ENCODE measurements at regions not wholly inside any gene's neighbourhood (a gene's known extent, or its start where the extent isn't known, plus 50 kb on each side); places are given as distances from the start of the nearest gene placed in this dataset.

DNA sequence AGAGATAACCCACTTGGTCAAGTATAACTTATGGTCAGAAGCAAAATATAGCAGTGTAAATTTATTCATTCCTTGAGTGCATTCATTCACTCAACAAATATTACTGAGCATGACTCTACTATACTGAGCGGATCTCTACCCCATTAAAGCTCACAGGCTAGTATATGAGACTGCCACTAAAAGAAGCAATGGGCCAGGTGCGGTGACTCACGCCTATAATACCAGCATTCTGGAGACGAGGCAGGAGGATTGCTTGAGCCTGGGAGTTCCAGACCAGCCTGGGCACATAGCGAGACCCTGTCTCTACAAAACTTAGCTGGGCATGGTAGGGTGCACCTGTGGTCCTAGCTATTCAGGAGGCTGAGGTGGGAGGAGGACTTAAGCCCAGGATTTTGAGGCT, 197.6 kb upstream of the BLID start:
- H3K4me3 Mint-ChIP-seq = no peak overlapping the region
- no peak for DNase-seq
- no peaks in the 10 kb centered on the region for H3K27me3 Mint-ChIP-seq
- CTCF ChIA-PET = no interaction called here
- H3K4me1 Mint-ChIP-seq = no peaks in the 10 kb centered on the region
- ATAC-seq = no peak
- H3K9me3 Mint-ChIP-seq (ENCODE audit: low read depth) = no peaks in the 10 kb centered on the region
- no peak overlapping the region for H3K27ac Mint-ChIP-seq
- H3K36me3 Mint-ChIP-seq = no peaks in the 10 kb centered on the region

DNA sequence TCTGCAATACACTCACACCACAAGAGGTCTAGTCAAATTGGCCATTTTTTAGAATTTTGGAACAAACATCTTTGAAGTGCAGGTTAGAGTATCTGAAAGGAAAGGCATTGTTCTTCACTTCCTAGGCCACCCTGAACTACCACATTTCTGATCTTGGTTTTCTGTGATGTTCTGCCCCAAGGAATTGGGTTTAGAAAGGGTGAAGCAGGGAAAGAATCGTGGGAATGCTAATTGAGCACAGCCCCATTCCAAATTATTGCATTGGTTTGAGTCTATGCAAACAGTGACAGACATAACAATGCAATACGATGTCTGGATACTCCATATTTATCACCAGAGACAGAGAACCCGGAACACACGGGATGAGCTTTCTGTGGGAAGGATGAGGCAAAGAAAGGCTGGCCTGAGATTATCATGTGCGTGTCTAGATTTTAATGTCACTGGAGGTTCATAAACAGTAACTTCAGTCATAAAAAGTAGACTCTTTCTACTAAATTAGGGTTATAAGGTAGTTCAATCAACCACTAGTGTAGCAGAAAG, 195.3 kb upstream of the BLID start:
- H3K36me3 Mint-ChIP-seq = no peaks in the 10 kb centered on the region
- H3K27ac Mint-ChIP-seq = no peak overlapping the region
- H3K4me1 Mint-ChIP-seq = no peaks in the 10 kb centered on the region
- H3K27me3 Mint-ChIP-seq = no peaks in the 10 kb centered on the region
- ATAC-seq = no peak
- H3K9me3 Mint-ChIP-seq (ENCODE audit: low read depth) = no peaks in the 10 kb centered on the region
- H3K4me3 Mint-ChIP-seq = no peak overlapping the region
- CTCF ChIA-PET = no interaction called here
- no peak for DNase-seq

DNA sequence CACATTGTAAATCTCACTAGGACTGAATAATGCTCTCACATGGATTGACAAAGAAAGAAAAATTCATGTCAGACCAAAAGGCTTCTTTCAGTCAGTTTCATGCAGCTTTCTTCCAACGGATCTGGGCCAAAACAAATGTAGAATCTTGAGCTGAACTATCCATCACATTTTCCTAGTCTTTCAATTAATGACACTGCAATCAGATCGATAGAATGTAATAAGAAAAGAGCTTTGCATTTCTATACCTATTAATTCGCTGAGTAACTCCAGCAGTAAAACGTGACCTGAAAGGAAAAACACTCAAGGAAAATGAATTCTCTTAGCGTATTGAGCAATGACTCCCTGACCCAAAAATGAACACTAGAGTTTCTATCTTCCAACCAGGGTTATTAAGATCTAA, 194.8 kb upstream of the BLID start:
- Mint-ChIP-seq H3K9me3 (ENCODE audit: low read depth) (no peaks in the 10 kb centered on the region), H3K4me3 (no peak overlapping the region), H3K27ac (no peak overlapping the region), H3K4me1 (no peaks in the 10 kb centered on the region), H3K27me3 (no peaks in the 10 kb centered on the region), H3K36me3 (no peaks in the 10 kb centered on the region)
- CTCF ChIA-PET = no interaction called here
- ATAC-seq (no peak), DNase-seq (no peak)

DNA sequence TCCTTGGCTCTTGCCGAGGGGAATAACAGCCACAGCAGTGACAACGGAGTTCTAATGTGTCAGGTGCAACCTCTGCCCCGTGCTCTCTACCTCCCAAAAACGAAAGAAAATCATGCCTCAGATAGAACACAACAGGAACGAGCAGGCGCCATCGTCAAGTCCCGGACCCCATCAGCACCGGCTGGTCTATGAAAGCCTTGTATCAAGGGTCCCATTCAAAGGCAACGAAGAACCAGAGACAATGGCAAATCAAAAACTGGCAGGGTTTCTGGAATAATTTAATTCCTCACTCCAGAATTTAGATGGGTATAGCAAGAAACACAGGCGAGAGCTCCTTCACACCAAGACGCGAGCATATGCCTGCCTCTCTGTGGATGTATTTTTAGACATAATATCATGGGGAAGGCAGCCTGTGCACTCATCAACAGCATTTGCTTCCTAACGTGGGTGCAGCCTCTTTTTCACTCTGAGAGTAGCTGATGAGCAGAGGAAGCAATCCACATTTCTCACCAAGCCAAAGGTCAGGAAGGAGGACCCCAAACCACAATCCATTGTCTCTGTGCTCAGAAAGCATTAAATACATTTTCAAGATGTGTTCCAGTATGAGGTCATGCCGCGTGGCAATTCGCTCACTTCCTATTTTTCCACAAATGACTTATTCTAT, 193.4 kb upstream of the BLID start:
- Mint-ChIP-seq H3K4me3 (no peak overlapping the region), H3K4me1 (no peaks in the 10 kb centered on the region), H3K27me3 (no peaks in the 10 kb centered on the region), H3K27ac (no peak overlapping the region), H3K36me3 (no peaks in the 10 kb centered on the region), H3K9me3 (ENCODE audit: low read depth) (no peaks in the 10 kb centered on the region)
- no peak for DNase-seq
- CTCF ChIA-PET = no interaction called here
- ATAC-seq = no peak

DNA sequence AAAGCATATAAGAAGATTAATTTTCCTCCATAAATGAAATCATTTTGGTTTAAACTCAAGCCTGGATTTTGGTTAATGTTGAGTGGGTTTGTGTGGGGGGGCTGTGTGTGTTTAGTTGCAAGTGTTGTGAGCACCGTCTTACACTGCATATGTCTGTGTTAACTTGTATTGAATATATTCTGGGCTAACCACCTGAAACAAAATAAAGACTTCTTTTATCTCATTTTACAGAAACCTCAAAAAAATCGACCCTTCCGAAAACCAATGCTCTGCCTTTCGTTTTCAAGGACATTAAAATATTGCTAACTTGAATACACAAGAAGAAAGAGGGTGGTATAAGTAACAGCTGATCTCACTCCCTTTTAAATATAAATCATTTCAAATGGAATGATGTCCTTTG, 192.2 kb upstream of the BLID start:
- Mint-ChIP-seq H3K27me3 (no peaks in the 10 kb centered on the region), H3K36me3 (no peaks in the 10 kb centered on the region), H3K4me1 (no peaks in the 10 kb centered on the region), H3K27ac (no peak overlapping the region), H3K9me3 (ENCODE audit: low read depth) (no peaks in the 10 kb centered on the region), H3K4me3 (no peak overlapping the region)
- no peak for ATAC-seq
- DNase-seq = no peak
- CTCF ChIA-PET = no interaction called here

DNA sequence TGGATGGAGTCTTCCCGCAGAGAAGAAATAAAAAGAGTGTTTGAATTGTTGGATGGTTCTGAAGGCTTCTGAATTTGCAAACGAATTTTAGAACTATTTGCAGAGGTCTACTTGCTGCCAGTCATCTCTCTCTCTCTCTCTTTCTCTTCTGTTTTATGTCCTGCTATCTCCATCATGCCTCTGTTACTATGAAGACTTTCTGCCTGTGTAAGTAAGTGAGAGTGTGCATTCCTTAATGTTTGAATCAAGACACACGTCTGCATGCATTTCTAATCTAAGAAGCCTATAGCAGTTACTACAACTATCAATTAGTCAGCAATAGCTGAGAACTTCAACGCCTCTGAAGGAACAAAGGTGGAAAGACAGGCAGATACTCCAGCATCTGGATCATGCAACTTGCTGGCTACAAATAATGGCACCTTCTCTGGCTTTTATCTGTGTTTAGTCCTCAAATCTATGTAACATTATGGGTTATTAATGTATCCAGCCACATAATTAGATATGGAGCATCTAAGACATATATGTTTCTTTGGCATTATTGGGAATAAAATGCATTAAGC, 191.5 kb upstream of the BLID start:
- ATAC-seq = no peak
- Mint-ChIP-seq H3K36me3 (no peaks in the 10 kb centered on the region), H3K9me3 (ENCODE audit: low read depth) (no peaks in the 10 kb centered on the region), H3K4me1 (no peaks in the 10 kb centered on the region), H3K4me3 (no peak overlapping the region), H3K27me3 (no peaks in the 10 kb centered on the region), H3K27ac (no peak overlapping the region)
- DNase-seq = no peak
- CTCF ChIA-PET = no interaction called here

DNA sequence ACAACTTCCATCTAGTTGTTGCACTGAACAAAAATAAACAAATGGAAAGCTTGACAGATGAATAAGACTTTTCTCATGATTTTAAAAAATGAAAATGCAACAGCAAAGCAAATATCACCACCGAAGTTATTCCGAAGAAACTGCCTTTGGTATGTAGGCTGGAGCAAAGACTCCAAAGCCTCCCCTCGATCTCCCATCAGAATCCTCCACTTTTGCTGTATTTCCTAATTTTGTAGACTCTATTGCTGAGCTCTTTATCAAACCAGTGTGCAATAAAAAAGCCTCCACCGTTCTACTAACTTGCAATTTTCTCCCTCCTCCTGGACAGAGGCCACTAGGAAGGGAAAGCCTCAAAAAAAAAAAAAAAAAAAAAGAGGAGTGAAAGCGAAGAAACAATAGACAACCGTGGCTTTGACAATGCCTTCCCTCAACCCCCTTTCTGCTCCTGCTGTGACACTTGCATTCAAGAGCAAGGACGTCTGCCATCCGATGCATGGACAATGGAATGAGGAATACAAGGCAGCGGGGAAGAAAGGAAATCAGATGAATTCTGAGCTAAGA, 190.9 kb upstream of the BLID start:
- no peaks in the 10 kb centered on the region for H3K4me1 Mint-ChIP-seq
- no peaks in the 10 kb centered on the region for H3K27me3 Mint-ChIP-seq
- H3K36me3 Mint-ChIP-seq = no peaks in the 10 kb centered on the region
- ATAC-seq (no peak), DNase-seq (no peak)
- H3K4me3 Mint-ChIP-seq = no peak overlapping the region
- CTCF ChIA-PET = no interaction called here
- no peaks in the 10 kb centered on the region for H3K9me3 Mint-ChIP-seq (ENCODE audit: low read depth)
- no peak overlapping the region for H3K27ac Mint-ChIP-seq

DNA sequence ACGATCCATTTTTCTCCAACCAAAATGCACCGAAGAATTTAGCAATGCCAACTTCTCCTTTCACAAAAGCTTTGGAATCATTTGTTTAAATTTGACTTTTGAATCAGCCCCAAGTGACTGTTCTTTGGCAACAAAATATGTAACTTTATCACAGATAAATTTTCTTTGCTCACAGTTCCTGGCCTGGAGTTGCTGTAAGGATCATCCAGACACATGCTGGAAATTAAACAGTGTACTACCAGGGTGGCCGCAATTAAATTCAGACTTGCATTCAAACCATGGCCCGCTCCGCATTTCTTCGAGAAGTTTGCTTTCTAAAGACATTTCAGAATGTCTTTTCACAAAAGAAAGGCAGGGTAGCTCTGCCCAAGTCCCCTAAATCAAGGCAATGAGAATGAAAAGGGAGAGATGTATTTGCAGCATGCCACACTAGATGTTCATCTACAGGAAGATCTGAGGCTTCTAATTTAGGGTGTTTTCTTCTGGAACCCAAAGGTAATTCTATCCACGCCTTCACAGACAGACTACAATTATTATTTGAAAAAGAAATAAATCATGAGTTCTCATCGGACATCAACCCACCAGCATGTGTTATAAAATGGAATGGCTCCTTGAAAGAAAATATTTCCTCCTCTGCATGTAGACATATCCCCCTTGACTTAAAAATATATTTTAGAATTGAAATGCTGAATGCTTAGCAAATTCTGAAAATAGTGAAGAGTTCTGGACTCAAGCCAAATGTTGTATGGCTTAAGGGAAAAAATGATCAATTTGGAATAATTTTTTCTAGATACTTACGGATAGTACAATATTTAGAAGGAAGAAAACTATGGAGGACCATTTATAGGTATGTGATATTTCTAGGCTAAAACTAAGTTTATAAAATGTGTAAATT, 189.7 kb upstream of the BLID start:
- ATAC-seq = no peak

DNA sequence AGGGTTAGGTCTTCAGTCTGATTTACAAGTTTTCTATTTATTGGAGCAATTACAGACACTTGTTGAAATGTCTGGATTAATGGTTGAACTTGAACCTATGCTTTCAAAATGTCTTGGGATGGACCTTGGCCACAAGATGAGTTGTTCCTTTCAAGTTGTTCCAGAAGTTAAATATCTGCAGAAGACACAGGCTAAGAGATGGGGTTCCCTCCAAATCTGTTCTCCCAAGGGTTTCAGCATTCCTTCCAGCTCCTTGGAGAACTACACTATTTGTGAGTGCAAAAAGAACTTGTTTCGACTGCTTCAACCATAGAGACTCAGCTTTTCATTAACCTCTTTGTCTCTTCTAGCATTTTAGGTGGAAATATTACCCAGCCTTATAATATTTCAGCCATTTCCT, 189.0 kb upstream of the BLID start:
- H3K27me3 Mint-ChIP-seq = no peaks in the 10 kb centered on the region
- no peak overlapping the region for H3K4me3 Mint-ChIP-seq
- H3K9me3 Mint-ChIP-seq (ENCODE audit: low read depth) = peaks cover 2% of the 10 kb centered on the region
- ATAC-seq = no peak
- no peak overlapping the region for H3K27ac Mint-ChIP-seq
- H3K4me1 Mint-ChIP-seq = no peaks in the 10 kb centered on the region
- CTCF ChIA-PET = no interaction called here
- no peaks in the 10 kb centered on the region for H3K36me3 Mint-ChIP-seq
- DNase-seq = no peak

More for the DNA sequence above, 189.7 kb upstream of the BLID start:
- H3K36me3 Mint-ChIP-seq = no peaks in the 10 kb centered on the region
- CTCF ChIA-PET = no interaction called here
- H3K27ac Mint-ChIP-seq = no peak overlapping the region
- no peaks in the 10 kb centered on the region for H3K4me1 Mint-ChIP-seq
- H3K27me3 Mint-ChIP-seq = no peaks in the 10 kb centered on the region
- H3K9me3 Mint-ChIP-seq (ENCODE audit: low read depth) = no peaks in the 10 kb centered on the region
- no peak overlapping the region for H3K4me3 Mint-ChIP-seq
- DNase-seq = no peak

DNA sequence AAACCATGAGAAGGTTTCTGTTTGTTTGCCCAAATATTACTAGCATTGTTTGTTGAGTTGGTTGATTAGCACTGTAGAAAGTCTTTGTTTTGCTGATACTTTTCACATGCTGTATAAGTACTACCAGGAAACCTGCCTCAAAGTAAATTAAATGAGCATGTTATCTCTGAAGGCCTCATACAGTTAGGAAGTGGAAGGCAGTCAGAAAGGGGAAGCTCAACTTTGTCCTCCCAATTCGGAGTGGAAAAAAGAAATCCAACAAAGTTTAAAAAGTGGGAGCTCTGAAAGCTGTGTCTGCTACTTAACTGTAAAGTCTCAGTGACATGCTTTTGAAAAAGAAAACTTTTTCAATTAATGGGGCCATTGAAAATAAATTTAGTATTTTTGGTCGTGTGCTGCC, 188.3 kb upstream of the BLID start:
- H3K4me3 Mint-ChIP-seq = no peak overlapping the region
- no peaks in the 10 kb centered on the region for H3K4me1 Mint-ChIP-seq
- ATAC-seq (no peak), DNase-seq (no peak)
- no peaks in the 10 kb centered on the region for H3K27me3 Mint-ChIP-seq
- H3K9me3 Mint-ChIP-seq (ENCODE audit: low read depth) = peaks cover 4% of the 10 kb centered on the region
- H3K27ac Mint-ChIP-seq = no peak overlapping the region
- no peaks in the 10 kb centered on the region for H3K36me3 Mint-ChIP-seq
- CTCF ChIA-PET = no interaction called here

DNA sequence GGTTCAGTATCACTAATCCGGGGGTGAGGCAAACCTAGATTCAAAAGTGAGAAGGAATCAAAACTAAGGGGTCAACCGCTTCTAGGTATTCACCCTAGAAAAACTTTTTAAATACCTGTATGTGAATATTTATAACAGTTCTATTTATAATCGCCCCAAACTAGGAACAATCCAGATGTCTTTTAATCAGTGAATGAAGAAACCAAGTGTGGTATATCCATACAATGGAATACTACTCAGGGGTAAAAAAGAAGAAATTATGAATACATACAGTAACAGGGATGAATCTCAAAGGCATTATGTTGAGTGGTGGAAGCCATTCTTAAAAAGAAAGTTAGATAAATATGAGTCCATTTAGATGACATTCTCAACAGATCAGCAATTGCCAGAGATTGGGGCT, 178.0 kb upstream of the BLID start:
- no peak overlapping the region for H3K27ac Mint-ChIP-seq
- no peak overlapping the region for H3K4me3 Mint-ChIP-seq
- H3K9me3 Mint-ChIP-seq (ENCODE audit: low read depth) = peaks cover 10% of the 10 kb centered on the region
- no peaks in the 10 kb centered on the region for H3K36me3 Mint-ChIP-seq
- CTCF ChIA-PET = interaction anchor here (1.0 kb wide), 1 partner anchor 11 kb away, joined by 3 read pairs; no protein-coding TSS in a partner anchor
- H3K4me1 Mint-ChIP-seq = no peaks in the 10 kb centered on the region
- H3K27me3 Mint-ChIP-seq = no peaks in the 10 kb centered on the region
- ATAC-seq (no peak), DNase-seq (no peak)

DNA sequence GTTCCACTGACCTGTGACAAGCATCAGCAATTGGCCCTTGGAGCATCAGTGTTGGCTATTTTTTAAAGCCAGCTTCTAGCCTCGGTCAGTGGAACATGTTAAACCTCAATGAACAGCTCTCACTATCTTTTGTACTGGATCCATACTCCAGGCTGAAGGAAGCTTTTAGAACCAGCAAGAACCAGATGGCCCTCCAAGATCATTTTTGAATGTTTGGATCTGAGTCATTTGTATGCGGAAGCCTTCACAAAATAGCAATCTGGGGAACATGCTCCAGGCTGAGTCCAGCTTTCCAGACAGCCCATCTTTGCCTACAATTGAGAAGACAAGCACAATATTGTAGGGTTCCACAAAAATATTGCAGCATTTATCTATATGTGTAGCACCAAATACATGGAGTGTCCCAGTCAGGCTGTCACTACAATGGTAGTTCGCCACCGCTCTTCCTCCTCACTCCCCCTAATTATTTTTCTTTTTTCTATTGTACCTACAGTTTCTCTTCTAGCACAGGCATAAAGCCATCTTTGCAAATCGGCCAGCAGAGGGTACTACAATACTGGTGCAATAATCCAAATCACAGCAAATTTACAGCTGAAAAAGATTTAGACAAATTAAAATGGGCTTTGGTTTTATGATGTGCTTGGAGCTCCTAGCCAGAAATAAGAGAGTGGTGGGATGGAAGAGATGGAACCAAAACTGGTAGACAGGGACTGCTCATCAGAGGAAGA, 177.4 kb upstream of the BLID start:
- Mint-ChIP-seq H3K9me3 (ENCODE audit: low read depth) (peaks cover 8% of the 10 kb centered on the region), H3K27ac (no peak overlapping the region)

DNA sequence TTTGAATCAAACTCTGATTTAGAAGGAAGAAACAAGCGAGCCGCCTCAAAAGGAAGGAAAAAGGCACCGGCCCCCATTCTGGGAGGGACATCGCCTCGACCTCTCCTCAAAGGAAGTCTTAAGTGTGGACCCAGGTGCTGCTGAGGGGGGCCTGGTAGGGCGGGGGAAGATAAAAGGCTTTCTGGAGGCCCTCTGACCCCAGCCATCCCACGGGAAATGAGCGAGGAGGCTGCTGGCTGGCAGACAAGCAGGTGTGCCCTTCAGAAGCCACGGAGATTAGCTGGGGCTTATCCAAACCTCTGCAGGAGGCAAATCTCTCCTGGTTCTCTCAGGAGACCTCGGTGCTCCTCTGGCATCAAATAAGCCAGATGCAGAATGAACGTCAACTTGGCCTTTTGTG, 171.4 kb upstream of the BLID start:
- Mint-ChIP-seq H3K4me3 (no peak overlapping the region), H3K27me3 (no peaks in the 10 kb centered on the region), H3K36me3 (no peaks in the 10 kb centered on the region), H3K27ac (no peak overlapping the region), H3K9me3 (ENCODE audit: low read depth) (no peaks in the 10 kb centered on the region), H3K4me1 (no peaks in the 10 kb centered on the region)
- CTCF ChIA-PET = no interaction called here
- DNase-seq = no peak
- ATAC-seq = no peak

More for the DNA sequence above, 177.4 kb upstream of the BLID start:
- DNase-seq (no peak), ATAC-seq (no peak)
- Mint-ChIP-seq H3K27me3 (no peaks in the 10 kb centered on the region), H3K36me3 (no peaks in the 10 kb centered on the region), H3K4me1 (no peaks in the 10 kb centered on the region), H3K4me3 (no peak overlapping the region)
- CTCF ChIA-PET = interaction anchor here (1.0 kb wide), 1 partner anchor 10 kb away, joined by 3 read pairs; no protein-coding TSS in a partner anchor

Measured in activated CD8-positive, alpha-beta memory T cell treated with anti-CD3 and anti-CD28 coated beads, Interleukin-2, amount 10 ng/mL, durations not matched to agents 7 days and 5 days (primary cell).